RWPE1 (cell line): ENCODE measurements at regions not wholly inside any gene's neighbourhood (a gene's known extent, or its start where the extent isn't known, plus 50 kb on each side); places are given as distances from the start of the nearest gene placed in this dataset.

ENCODE experiments used
- CTCF ChIA-PET: fragments of 350-600 bp; sonication (Branson Sonifier 250); formaldehyde crosslinking; extraction: SDS; loops from one replicate; lab custom pipeline; 2021; lab: Yijun Ruan, JAX
- POLR2A ChIA-PET: fragments of 400-600 bp; formaldehyde crosslinking; extraction: SDS; loops from one replicate; lab custom pipeline; 2020; ENCODE audit warnings: antibody characterized with exemption; ENCODE audit not compliant: low non-redundant PET; lab: Yijun Ruan, JAX
- DNase-seq: peaks from one replicate; pipeline ENCODE4 v3.0.0; 2012; ENCODE audit warnings: low spot score
- H3K27ac ChIP-seq: fragments of 450-650 bp; 2 replicates; pipeline ENCODE4 v1.5.1; 2017
- CTCF ChIP-seq: fragments of 450-650 bp; conservative IDR thresholded peaks from 2 replicates; pipeline ENCODE4 v1.5.1; 2017; ENCODE audit warnings: low read depth, mild to moderate bottlenecking

DNA sequence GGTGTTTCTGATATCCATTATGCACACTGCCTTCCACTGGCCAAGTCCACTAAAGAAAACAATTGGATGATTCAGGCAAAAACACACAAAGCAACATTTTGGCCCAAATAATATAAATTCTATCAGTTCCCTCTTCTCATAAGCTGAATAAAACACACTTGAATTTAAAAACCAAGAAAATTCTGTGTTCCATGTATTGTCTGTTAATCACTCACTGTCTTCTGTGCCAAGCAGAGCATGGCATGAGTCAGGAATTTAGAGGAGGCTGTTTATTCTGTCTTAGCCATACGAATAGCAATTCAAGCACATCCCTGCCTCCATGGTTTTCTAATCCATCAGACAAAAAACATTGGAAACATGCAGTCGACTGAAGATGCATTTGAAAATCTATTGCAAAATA, 215.6 kb upstream of the UMPS start:
- no peak for TF ChIP-seq CTCF
- POLR2A ChIA-PET, result no interaction called here
- no peak overlapping the region for H3K27ac ChIP-seq
- no peak for DNase-seq
- CTCF ChIA-PET, result no interaction called here

- DNase-seq, result no peak
- ChIA-PET POLR2A (no interaction called here), CTCF (interaction anchor here (0.5 to 1.0 kb wide), 2 partner anchors 172 to 694 kb away, joined by 4 read pairs; no protein-coding TSS in a partner anchor)
- TF ChIP-seq CTCF, result no peak
- H3K27ac ChIP-seq, result no peak overlapping the region
Measured at GRCh38 chr3:124516333-124516732, 213.9 kb upstream of the UMPS start.

DNA sequence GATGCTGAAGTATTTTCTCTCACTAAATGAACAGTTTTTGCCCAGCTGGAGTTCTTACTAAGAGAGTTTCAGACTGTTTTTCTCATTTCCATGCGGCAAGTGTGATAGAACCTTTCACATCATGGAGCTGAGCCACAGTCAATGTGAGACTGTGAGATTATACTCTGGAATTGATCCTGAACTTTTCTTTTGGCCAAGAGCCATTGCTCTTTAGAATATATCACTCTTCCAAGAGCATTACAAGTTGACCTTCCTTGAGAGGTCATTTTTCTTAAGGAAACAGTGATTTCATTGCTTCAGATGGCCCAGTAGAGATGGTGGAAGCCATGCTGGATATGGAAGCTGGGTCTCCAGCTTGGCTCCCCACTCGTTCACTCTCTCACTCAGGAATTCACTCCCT, 212.9 kb upstream of the UMPS start:
- DNase-seq, result no peak
- ChIA-PET POLR2A (no interaction called here), CTCF (interaction anchor here (0.6 kb wide), 1 partner anchor 454 kb away, joined by 3 read pairs; no protein-coding TSS in a partner anchor)
- H3K27ac ChIP-seq, result no peak overlapping the region
- TF ChIP-seq CTCF, result no peak

DNA sequence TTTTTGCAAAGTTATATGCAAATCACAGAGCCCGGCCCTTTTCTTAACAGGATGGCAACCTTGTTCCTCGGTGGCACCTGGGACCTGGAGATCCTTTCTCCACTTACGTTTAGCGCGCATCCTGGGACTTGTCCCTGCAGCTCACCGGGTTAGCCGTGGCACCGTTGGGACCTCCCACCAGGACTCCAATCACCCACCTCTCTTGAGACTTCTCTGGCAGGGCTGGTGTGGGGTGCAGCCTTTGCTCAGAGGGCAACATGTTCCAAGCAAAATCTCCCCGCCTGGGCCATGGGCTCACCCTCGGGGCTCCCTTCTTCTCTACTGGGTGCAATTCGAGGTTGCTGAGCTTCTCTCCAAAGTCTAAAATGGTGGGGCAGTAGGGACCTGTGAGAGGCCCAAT, 211.9 kb upstream of the UMPS start:
- no peak for DNase-seq
- POLR2A ChIA-PET, result no interaction called here
- no peak overlapping the region for H3K27ac ChIP-seq

GRCh38 chr3:124519591-124520194, 210.6 kb upstream of the UMPS start:
- DNase-seq, result no peak
- ChIA-PET CTCF (no interaction called here), POLR2A (no interaction called here)
- no peak overlapping the region for H3K27ac ChIP-seq
- no peak for TF ChIP-seq CTCF

More for the DNA sequence above, 211.9 kb upstream of the UMPS start:
- no peak for TF ChIP-seq CTCF
- CTCF ChIA-PET, result no interaction called here

GRCh38 chr3:124520970-124521369, 209.3 kb upstream of the UMPS start:
- CTCF ChIA-PET, result no interaction called here
- no peak for TF ChIP-seq CTCF
- DNase-seq, result no peak
- no peak overlapping the region for H3K27ac ChIP-seq
- POLR2A ChIA-PET, result no interaction called here
